ENCODE measurements at regions not wholly inside any gene's neighbourhood (a gene's known extent, or its start where the extent isn't known, plus 50 kb on each side); places are given as distances from the start of the nearest gene placed in this dataset.

DNA sequence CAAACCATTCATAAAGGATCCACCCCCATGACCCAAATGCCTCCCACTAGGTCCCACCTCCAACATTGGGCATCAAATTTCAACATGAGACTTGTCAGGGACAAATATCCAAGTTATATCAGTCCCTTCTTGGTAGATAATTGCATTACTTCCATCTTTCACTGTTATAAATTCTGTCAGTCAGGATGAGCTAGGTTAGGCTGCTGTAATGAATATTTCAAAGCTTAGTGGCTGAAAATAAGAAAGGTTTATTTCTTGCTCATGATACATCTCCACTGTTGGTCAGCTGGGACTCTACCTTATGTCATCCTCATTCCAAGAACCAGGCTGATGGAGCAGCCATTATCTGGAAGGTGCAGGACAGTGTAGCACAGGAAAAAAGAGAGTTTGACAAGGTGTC is 50.3 kb upstream of the TMC5 start:
- TF ChIP-seq, protein P1, sequence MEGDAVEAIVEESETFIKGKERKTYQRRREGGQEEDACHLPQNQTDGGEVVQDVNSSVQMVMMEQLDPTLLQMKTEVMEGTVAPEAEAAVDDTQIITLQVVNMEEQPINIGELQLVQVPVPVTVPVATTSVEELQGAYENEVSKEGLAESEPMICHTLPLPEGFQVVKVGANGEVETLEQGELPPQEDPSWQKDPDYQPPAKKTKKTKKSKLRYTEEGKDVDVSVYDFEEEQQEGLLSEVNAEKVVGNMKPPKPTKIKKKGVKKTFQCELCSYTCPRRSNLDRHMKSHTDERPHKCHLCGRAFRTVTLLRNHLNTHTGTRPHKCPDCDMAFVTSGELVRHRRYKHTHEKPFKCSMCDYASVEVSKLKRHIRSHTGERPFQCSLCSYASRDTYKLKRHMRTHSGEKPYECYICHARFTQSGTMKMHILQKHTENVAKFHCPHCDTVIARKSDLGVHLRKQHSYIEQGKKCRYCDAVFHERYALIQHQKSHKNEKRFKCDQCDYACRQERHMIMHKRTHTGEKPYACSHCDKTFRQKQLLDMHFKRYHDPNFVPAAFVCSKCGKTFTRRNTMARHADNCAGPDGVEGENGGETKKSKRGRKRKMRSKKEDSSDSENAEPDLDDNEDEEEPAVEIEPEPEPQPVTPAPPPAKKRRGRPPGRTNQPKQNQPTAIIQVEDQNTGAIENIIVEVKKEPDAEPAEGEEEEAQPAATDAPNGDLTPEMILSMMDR (IDR thresholded peaks at IDR 0.05): no peak
- TF ChIP-seq EP300 (IDR thresholded peaks at IDR 0.05) (no peak), POLR2A (IDR thresholded peaks at IDR 0.05) (no peak), POLR2AphosphoS5 (IDR thresholded peaks at IDR 0.05) (no peak)
